OCI-LY7 (cell line): ENCODE measurements at regions not wholly inside any gene's neighbourhood (a gene's known extent, or its start where the extent isn't known, plus 50 kb on each side); places are given as distances from the start of the nearest gene placed in this dataset.

Experiments used
- BruUV-seq: library from RNA; stranded (reverse); fragments of 400-500 nt; replicated peaks from 2 replicates; lab custom pipeline; 2021; lab: Mats Ljungman, UMichigan
- CTCF ChIA-PET: fragments of 300-600 bp; sonication (Branson Sonifier 250); formaldehyde crosslinking; loops from one replicate; lab custom pipeline; 2022; ENCODE audit warnings: antibody characterized with exemption; ENCODE audit not compliant: unreplicated experiment; lab: Charles Lee
- POLR2A ChIA-PET: fragments of 300-600 bp; sonication (Branson Sonifier 250); formaldehyde crosslinking; loops from one replicate; lab custom pipeline; 2022; ENCODE audit warnings: antibody characterized with exemption; lab: Charles Lee
- DNase-seq: peaks from one replicate; pipeline ENCODE4 v3.0.0-alpha.2; 2015; ENCODE audit warnings: low spot score
- H2AFZ ChIP-seq: fragments of 200-600 bp; sonication (generic), shearing (Covaris generic); 2 replicates; pipeline ENCODE4 v1.6.1; 2014; ENCODE audit warnings: mild to moderate bottlenecking, antibody characterized with exemption, low read length, moderate library complexity
- H3K27ac ChIP-seq: fragments of 200-600 bp; sonication (generic); 2 replicates; pipeline ENCODE4 v1.5.1; 2014; ENCODE audit warnings: mixed run types, low read depth, mild to moderate bottlenecking, moderate library complexity, low read length, inconsistent platforms; ENCODE audit not compliant: poor library complexity, severe bottlenecking
- H3K36me3 ChIP-seq: fragments of 200-600 bp; sonication (generic); 2 replicates; pipeline ENCODE4 v1.6.1; 2014; ENCODE audit warnings: mild to moderate bottlenecking, antibody characterized with exemption, low read length, moderate library complexity, mixed read lengths; ENCODE audit not compliant: insufficient read depth
- H3K4me1 ChIP-seq: fragments of 200-600 bp; sonication (generic); 2 replicates; pipeline ENCODE4 v1.5.1; 2014; ENCODE audit warnings: mild to moderate bottlenecking, low read length; ENCODE audit not compliant: insufficient read depth, poor library complexity, severe bottlenecking
- H3K4me2 ChIP-seq: fragments of 200-600 bp; sonication (generic); 2 replicates; pipeline ENCODE4 v1.6.1; 2014; ENCODE audit warnings: mild to moderate bottlenecking, low read length
- H3K4me3 ChIP-seq: fragments of 200-600 bp; sonication (generic); 2 replicates; pipeline ENCODE4 v1.5.1; 2014; ENCODE audit warnings: mild to moderate bottlenecking, low read depth, low read length; ENCODE audit not compliant: poor library complexity, severe bottlenecking
- H3K79me2 ChIP-seq: fragments of 200-600 bp; sonication (generic); 2 replicates; pipeline ENCODE4 v1.6.1; 2016; ENCODE audit warnings: low read depth, mild to moderate bottlenecking, low read length, moderate library complexity, mixed read lengths; ENCODE audit not compliant: insufficient read depth
- H3K9me2 ChIP-seq: fragments of 200-600 bp; sonication (generic); 2 replicates; pipeline ENCODE4 v1.6.1; 2016; ENCODE audit warnings: mild to moderate bottlenecking, low read length, mixed read lengths; ENCODE audit not compliant: insufficient read depth
- H3K9me3 ChIP-seq: fragments of 200-600 bp; sonication (generic); 2 replicates; pipeline ENCODE4 v1.6.1; 2014; ENCODE audit warnings: mild to moderate bottlenecking, mixed run types, low read length, mixed read lengths
- H4K20me1 ChIP-seq: fragments of 200-600 bp; sonication (generic); 2 replicates; pipeline ENCODE4 v1.6.1; 2014; ENCODE audit warnings: mild to moderate bottlenecking, antibody characterized with exemption, low read length, moderate library complexity, mixed read lengths; ENCODE audit not compliant: insufficient read depth
- EZH2phosphoT487 ChIP-seq: fragments of 200-600 bp; sonication (generic); IDR thresholded peaks from 2 replicates; pipeline ENCODE4 v1.6.1; 2018; ENCODE audit warnings: low read depth, borderline replicate concordance, mild to moderate bottlenecking, mixed run types, antibody characterized with exemption, low read length, moderate library complexity, mixed read lengths
- intact Hi-C: fragments of 100-400 bp; cut with micrococcal nuclease; formaldehyde crosslinking; loops from one replicate; pipeline ENCODE4 v1.10.0; 2022; ENCODE audit not compliant: unreplicated experiment
- TF ChIP-seq, protein P1 (sequence below): fragments of 200-600 bp; sonication (generic); conservative IDR thresholded peaks from 2 replicates; pipeline ENCODE4 v1.5.1; 2014; ENCODE audit warnings: mild to moderate bottlenecking, antibody characterized with exemption, low read length, moderate library complexity, mixed read lengths

DNA sequence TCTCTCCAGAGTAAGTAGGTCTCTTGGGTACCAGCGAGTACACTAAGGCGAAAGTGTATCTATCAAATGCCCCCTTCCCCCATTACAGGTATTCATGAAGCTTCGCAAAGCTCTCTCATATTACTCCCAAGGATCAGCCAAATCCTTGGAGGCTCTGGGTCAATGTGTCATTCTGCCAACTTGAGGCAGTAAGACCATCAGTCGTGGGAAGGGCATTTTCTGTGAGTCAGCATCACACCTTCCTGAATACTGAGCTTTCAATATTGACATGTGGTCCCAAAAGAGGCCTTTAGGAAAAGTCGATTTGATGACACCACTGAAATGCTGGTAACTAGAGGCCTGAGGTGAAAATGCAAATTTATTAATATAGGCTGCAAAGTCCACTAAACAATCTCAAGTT is 323.9 kb downstream of the LRIG3 start:
- Histone ChIP-seq H3K36me3 (no peaks in the 10 kb centered on the region), H2AFZ (no peak overlapping the region), H4K20me1 (no peaks in the 10 kb centered on the region), H3K9me3 (no peaks in the 10 kb centered on the region), H3K9me2 (no peaks in the 10 kb centered on the region), H3K4me2 (no peak overlapping the region), H3K79me2 (no peaks in the 10 kb centered on the region), H3K4me3 (no peak overlapping the region), H3K4me1 (no peaks in the 10 kb centered on the region), H3K27ac (no peak overlapping the region)
- no peak for TF ChIP-seq EZH2phosphoT487
- TF ChIP-seq, protein P1, sequence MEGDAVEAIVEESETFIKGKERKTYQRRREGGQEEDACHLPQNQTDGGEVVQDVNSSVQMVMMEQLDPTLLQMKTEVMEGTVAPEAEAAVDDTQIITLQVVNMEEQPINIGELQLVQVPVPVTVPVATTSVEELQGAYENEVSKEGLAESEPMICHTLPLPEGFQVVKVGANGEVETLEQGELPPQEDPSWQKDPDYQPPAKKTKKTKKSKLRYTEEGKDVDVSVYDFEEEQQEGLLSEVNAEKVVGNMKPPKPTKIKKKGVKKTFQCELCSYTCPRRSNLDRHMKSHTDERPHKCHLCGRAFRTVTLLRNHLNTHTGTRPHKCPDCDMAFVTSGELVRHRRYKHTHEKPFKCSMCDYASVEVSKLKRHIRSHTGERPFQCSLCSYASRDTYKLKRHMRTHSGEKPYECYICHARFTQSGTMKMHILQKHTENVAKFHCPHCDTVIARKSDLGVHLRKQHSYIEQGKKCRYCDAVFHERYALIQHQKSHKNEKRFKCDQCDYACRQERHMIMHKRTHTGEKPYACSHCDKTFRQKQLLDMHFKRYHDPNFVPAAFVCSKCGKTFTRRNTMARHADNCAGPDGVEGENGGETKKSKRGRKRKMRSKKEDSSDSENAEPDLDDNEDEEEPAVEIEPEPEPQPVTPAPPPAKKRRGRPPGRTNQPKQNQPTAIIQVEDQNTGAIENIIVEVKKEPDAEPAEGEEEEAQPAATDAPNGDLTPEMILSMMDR, result no peak
- intact Hi-C loops, result no loop called here
- BruUV-seq, result no TSS peak
- POLR2A ChIA-PET, result no interaction called here
- CTCF ChIA-PET, result no interaction called here
- DNase-seq, result no peak

DNA sequence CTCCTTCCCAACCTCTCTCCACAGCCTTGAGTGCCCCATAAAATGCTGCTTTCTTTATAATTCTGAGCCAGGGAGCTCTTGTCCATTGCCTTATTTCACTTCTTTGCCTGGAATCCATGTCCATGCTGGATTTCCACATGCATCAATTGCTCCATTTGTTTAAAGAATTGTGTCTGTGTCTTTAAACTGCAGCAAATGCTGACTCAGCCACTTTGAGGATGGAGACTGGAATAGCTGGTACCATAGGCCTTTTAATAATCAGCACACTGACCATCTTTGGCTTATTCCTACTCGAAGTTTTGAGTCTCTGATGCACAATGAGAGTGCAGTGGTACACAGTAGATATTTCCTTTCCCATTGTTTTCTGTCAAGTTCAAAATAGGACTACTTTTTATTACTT is 318.8 kb downstream of the LRIG3 start:
- H3K9me3 ChIP-seq, result no peaks in the 10 kb centered on the region
- intact Hi-C loops, result no loop called here
- no peak for DNase-seq
- TF ChIP-seq, protein P1, result no peak
- TF ChIP-seq EZH2phosphoT487, result no peak
- no peaks in the 10 kb centered on the region for H3K9me2 ChIP-seq
- ChIA-PET POLR2A (no interaction called here), CTCF (no interaction called here)
- H2AFZ ChIP-seq, result no peak overlapping the region
- H3K79me2 ChIP-seq, result no peaks in the 10 kb centered on the region
- H3K4me3 ChIP-seq, result no peak overlapping the region
- no peaks in the 10 kb centered on the region for H3K4me1 ChIP-seq
- no peak overlapping the region for H3K27ac ChIP-seq
- H3K4me2 ChIP-seq, result no peak overlapping the region
- no peaks in the 10 kb centered on the region for H3K36me3 ChIP-seq
- BruUV-seq, result no TSS peak
- H4K20me1 ChIP-seq, result no peaks in the 10 kb centered on the region

DNA sequence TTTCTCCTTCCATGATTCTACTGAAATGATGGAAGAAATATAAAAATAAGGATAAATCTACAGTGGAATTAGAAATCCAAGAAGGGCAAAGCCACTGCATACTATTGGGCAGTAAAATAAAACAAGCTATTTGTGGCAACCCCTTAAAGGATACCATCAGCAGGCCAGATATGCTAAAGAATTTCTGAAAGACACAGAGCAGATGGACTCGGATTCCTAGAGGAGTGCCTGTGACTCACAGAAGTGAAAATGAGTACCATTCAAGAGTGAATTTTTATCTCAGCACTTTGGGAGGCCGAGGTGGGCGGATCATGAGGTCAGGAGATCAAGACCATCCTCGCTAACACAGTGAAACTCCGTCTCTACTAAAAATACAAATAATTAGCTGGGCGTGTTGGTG is 318.1 kb downstream of the LRIG3 start:
- intact Hi-C loops, result no loop called here
- no TSS peak for BruUV-seq

More for the DNA sequence above, 318.1 kb downstream of the LRIG3 start:
- Histone ChIP-seq H3K9me2 (no peaks in the 10 kb centered on the region), H3K27ac (no peak overlapping the region), H3K36me3 (no peaks in the 10 kb centered on the region), H3K4me1 (no peaks in the 10 kb centered on the region), H2AFZ (no peak overlapping the region), H3K4me2 (no peak overlapping the region), H4K20me1 (no peaks in the 10 kb centered on the region), H3K79me2 (no peaks in the 10 kb centered on the region), H3K4me3 (no peak overlapping the region), H3K9me3 (no peaks in the 10 kb centered on the region)
- TF ChIP-seq, protein P1, result no peak
- no peak for TF ChIP-seq EZH2phosphoT487
- CTCF ChIA-PET, result no interaction called here
- no peak for DNase-seq
- POLR2A ChIA-PET, result no interaction called here
